ENCODE measurements at regions not wholly inside any gene's neighbourhood (a gene's known extent, or its start where the extent isn't known, plus 50 kb on each side); places are given as distances from the start of the nearest gene placed in this dataset.
"Not testable (repeated sequence)": the region's sequence is repeated elsewhere in the genome, so short reads cannot be mapped to it uniquely, and the experiment has no call there.

DNA sequence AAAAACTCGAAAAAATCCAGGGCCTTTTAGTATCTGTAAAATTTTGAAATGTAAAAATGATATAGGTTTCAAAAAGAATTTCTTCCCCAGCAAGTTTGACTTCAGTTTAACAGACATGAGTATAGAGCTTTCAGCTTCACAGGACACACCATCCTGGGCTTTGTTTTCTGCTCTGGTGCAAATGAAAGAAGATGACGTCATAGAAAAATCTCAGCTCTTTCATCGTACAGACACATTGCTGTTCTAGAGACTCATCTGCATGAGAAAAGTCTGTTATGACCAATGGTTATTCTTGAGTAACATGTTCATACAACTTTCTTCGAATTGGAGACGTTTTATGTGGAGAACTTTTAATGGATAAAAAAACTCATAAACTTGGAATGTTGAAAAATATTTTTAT, 111.7 kb upstream of the DYNAP start:
- TF ChIP-seq, protein P1, sequence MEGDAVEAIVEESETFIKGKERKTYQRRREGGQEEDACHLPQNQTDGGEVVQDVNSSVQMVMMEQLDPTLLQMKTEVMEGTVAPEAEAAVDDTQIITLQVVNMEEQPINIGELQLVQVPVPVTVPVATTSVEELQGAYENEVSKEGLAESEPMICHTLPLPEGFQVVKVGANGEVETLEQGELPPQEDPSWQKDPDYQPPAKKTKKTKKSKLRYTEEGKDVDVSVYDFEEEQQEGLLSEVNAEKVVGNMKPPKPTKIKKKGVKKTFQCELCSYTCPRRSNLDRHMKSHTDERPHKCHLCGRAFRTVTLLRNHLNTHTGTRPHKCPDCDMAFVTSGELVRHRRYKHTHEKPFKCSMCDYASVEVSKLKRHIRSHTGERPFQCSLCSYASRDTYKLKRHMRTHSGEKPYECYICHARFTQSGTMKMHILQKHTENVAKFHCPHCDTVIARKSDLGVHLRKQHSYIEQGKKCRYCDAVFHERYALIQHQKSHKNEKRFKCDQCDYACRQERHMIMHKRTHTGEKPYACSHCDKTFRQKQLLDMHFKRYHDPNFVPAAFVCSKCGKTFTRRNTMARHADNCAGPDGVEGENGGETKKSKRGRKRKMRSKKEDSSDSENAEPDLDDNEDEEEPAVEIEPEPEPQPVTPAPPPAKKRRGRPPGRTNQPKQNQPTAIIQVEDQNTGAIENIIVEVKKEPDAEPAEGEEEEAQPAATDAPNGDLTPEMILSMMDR (conservative IDR thresholded peaks at IDR 0.05; ENCODE audit: low read depth, low read length), result no peak
- Histone ChIP-seq H3K36me3 (ENCODE audit: insufficient read depth) (no peaks in the 10 kb centered on the region), H3K4me2 (no peak overlapping the region), H3K79me2 (ENCODE audit: insufficient read depth, low read depth) (no peaks in the 10 kb centered on the region), H3K27me3 (ENCODE audit: insufficient read depth, low read depth) (no peaks in the 10 kb centered on the region), H3K9ac (no peak overlapping the region), H3K27ac (no peak overlapping the region), H2AFZ (ENCODE audit: low read depth) (no peak overlapping the region), H4K20me1 (ENCODE audit: insufficient read depth) (no peaks in the 10 kb centered on the region), H3K4me3 (IDR thresholded peaks at IDR 0.05; ENCODE audit: insufficient read depth, low read depth, low read length) (no peak overlapping the region), H3K4me1 (ENCODE audit: low read depth, poor library complexity, severe bottlenecking) (no peaks in the 10 kb centered on the region)

DNA sequence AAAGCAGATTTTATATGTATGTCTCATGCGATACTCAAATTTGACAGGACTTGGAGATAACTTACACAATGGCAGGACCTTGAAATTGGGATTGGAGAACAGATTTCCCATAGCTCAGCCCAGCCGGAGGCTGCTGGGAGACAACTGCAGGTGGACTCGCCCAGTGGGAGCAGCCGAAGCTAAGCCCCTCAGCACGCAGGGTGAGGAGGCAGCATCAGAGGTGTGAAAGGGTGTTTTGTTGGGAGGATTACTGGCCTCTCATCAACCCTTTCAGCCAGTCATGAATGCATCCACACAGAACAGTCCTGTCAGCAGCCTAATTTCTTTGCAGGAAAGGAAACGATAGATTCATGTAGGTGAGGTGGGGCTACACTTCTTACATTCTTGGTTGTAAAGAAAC, 110.4 kb upstream of the DYNAP start:
- Histone ChIP-seq H3K79me2 (ENCODE audit: insufficient read depth, low read depth) (no peaks in the 10 kb centered on the region), H3K27ac (no peak overlapping the region), H2AFZ (ENCODE audit: low read depth) (no peak overlapping the region), H3K9ac (no peak overlapping the region), H3K27me3 (ENCODE audit: insufficient read depth, low read depth) (no peaks in the 10 kb centered on the region), H3K4me1 (ENCODE audit: low read depth, poor library complexity, severe bottlenecking) (no peaks in the 10 kb centered on the region), H4K20me1 (ENCODE audit: insufficient read depth) (no peaks in the 10 kb centered on the region), H3K4me3 (IDR thresholded peaks at IDR 0.05; ENCODE audit: insufficient read depth, low read depth, low read length) (no peak overlapping the region), H3K4me2 (no peak overlapping the region), H3K36me3 (ENCODE audit: insufficient read depth) (no peaks in the 10 kb centered on the region)
- TF ChIP-seq, protein P1 (conservative IDR thresholded peaks at IDR 0.05; ENCODE audit: low read depth, low read length), result no peak

DNA sequence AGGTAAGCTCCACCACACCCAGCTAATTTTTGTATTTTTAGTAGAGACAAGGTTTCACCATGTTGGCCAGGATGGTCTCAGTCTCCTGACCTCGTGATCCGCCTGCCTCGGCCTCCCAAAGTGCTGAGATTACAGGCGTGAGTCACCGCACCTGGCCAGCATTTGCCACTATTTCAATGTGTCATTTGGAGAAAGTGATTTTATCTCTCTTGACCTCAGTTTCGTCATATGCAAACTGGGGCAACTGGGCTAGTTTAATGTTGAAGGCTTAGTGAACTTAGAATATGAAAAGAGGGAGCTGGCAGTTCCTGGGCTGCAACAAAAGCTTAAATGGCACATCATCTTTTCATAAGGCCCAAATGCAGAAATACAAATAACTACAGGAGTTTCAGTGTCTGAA, 88.6 kb upstream of the DYNAP start:
- not testable (repeated sequence) for H3K27ac ChIP-seq; H3K4me3 ChIP-seq (IDR thresholded peaks at IDR 0.05; ENCODE audit: insufficient read depth, low read depth, low read length); H2AFZ ChIP-seq (ENCODE audit: low read depth); H3K9ac ChIP-seq; H3K4me2 ChIP-seq; H3K4me1 ChIP-seq (ENCODE audit: low read depth, poor library complexity, severe bottlenecking); H3K79me2 ChIP-seq (ENCODE audit: insufficient read depth, low read depth); H3K36me3 ChIP-seq (ENCODE audit: insufficient read depth); H4K20me1 ChIP-seq (ENCODE audit: insufficient read depth); H3K27me3 ChIP-seq (ENCODE audit: insufficient read depth, low read depth)

GRCh38 chr18:54503131-54503894, 87.7 kb upstream of the DYNAP start:
- no peaks in the 10 kb centered on the region for H4K20me1 ChIP-seq (ENCODE audit: insufficient read depth)
- H2AFZ ChIP-seq (ENCODE audit: low read depth), result no peak overlapping the region
- H3K36me3 ChIP-seq (ENCODE audit: insufficient read depth), result no peaks in the 10 kb centered on the region
- H3K79me2 ChIP-seq (ENCODE audit: insufficient read depth, low read depth), result no peaks in the 10 kb centered on the region
- H3K4me3 ChIP-seq (IDR thresholded peaks at IDR 0.05; ENCODE audit: insufficient read depth, low read depth, low read length), result no peak overlapping the region
- H3K27ac ChIP-seq, result no peak overlapping the region
- no peak overlapping the region for H3K9ac ChIP-seq
- no peaks in the 10 kb centered on the region for H3K27me3 ChIP-seq (ENCODE audit: insufficient read depth, low read depth)
- H3K4me1 ChIP-seq (ENCODE audit: low read depth, poor library complexity, severe bottlenecking), result no peaks in the 10 kb centered on the region
- TF ChIP-seq, protein P1 (conservative IDR thresholded peaks at IDR 0.05; ENCODE audit: low read depth, low read length), result no peak
- no peak overlapping the region for H3K4me2 ChIP-seq

DNA sequence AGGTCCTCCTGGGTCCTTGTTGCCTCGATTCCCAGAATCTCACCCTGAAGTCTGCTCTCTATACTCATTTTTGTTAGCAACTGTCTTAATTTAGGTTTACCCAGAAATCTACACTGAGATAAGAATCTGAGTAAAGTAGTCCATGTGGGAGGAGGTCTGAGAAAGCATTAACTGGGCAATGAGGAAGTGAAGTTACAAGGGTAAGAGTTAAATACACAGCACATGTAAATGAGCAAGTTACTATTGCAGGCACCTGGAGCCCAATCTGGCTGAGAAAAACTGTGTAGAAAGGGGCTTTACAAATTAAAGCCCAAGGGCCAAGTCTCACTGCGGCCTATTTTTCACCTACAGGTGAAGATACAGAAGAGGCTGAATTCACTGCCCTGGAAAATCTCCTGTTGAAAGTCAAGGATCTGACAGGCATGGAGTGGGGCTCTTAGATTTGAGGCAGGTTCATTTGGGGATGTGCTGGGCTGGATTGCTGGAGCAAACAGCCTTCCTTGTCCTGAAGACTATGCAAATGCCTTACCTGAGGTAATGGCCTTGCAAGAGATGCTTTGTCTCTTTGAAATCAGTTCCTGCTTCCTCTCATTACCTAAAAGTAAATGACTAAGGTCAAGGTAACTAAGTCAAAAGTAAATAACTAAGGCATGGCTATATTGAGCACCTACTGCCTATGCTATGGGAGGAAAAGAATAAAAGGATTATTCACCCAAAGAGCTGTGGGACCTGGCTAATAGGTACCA, 84.4 kb upstream of the DYNAP start:
- TF ChIP-seq, protein P1 (conservative IDR thresholded peaks at IDR 0.05; ENCODE audit: low read depth, low read length), result no peak
- H4K20me1 ChIP-seq (ENCODE audit: insufficient read depth), result no peaks in the 10 kb centered on the region
- H3K79me2 ChIP-seq (ENCODE audit: insufficient read depth, low read depth), result no peaks in the 10 kb centered on the region
- no peaks in the 10 kb centered on the region; the same call in 1 of the 2 replicates for H3K36me3 ChIP-seq (ENCODE audit: insufficient read depth)
- H3K4me2 ChIP-seq, result no peak overlapping the region
- H3K27ac ChIP-seq, result no peak overlapping the region
- H3K9ac ChIP-seq, result no peak overlapping the region
- H3K4me3 ChIP-seq (IDR thresholded peaks at IDR 0.05; ENCODE audit: insufficient read depth, low read depth, low read length), result no peak overlapping the region
- no peaks in the 10 kb centered on the region for H3K27me3 ChIP-seq (ENCODE audit: insufficient read depth, low read depth)
- no peaks in the 10 kb centered on the region for H3K4me1 ChIP-seq (ENCODE audit: low read depth, poor library complexity, severe bottlenecking)
- H2AFZ ChIP-seq (ENCODE audit: low read depth), result no peak overlapping the region
